ENCODE measurements at regions not wholly inside any gene's neighbourhood (a gene's known extent, or its start where the extent isn't known, plus 50 kb on each side); places are given as distances from the start of the nearest gene placed in this dataset.

DNA sequence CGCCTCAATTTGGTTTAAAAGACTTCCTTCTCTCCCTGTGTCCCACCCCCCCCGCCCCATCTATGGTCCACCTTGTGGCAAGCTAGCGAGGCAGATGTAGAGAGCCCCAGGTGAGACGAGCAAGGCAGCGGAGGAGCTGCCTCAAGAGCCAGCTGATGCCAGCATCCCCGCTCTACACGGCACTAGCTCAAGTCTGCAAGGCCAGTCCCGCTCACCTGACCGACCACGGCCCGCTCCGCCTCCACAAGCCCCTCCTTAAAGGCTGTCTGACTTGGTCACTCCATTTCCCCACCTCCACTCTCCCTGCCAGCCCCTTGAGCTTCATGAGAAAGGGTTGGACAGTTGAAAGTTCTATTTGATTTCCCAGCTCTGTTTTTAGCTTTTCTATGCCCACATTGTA lies 56.2 kb upstream of the IGF1R start:
- no peak for TF ChIP-seq CTCF (IDR thresholded peaks at IDR 0.05)
- H3K4me3 ChIP-seq, result no peak overlapping the region
- no peak for DNase-seq
- H3K4me1 ChIP-seq (ENCODE audit: low read depth), result no peaks in the 10 kb centered on the region
- intact Hi-C loops (cut with DNase I, micrococcal nuclease), result no loop called here
- H3K9me3 ChIP-seq, result no peaks in the 10 kb centered on the region
- no peak for ATAC-seq
- no peaks in the 10 kb centered on the region for H3K36me3 ChIP-seq (ENCODE audit: low read depth)

DNA sequence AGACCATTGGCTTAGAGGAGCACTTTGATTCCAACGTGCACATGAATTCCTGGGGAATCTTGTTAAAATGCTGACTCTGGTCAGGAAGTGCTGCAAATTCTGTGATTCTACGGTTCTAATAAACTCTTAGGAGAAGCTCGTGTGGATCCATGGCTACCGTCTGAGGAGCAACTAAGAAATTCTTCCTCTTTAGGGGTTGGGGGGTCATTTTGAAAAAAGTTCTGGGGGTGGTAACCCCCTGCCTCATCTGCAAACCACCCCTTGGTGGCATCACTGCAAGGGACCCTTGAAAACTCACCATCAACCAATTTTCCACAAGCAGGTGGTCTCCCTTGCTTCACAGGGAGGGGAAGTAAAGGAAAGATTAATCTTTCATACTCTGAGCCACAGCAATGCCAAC lies 52.2 kb upstream of the IGF1R start:
- ATAC-seq (no peak), DNase-seq (no peak)
- no peaks in the 10 kb centered on the region for H3K36me3 ChIP-seq (ENCODE audit: low read depth)
- no peaks in the 10 kb centered on the region for H3K4me1 ChIP-seq (ENCODE audit: low read depth)
- intact Hi-C loops (cut with DNase I, micrococcal nuclease), result no loop called here
- no peak overlapping the region for H3K4me3 ChIP-seq
- no peak for TF ChIP-seq CTCF (IDR thresholded peaks at IDR 0.05)
- no peaks in the 10 kb centered on the region for H3K9me3 ChIP-seq

DNA sequence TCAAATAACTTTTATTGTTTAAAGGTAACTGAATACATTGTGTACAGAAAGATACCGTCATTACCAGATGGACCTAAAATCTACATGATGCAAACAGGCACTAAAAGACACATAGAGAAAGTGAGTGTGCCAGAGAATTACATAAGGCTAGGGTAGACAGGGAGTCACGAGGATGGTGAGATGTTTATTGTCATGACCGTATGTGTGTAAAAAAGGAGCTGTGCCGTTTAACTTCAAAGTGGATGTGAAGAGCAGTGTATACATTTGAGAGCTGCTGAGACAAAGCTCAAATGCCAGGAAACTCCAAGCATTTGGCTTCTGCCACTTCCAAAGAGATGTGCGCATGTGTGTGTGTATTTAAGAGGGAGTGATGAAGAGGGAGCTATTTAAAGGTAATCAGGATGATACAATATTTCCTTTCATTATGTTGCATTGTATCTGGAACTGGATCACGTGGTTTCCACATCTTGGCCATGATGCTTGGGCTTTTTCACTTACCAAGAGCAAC lies 51.4 kb upstream of the IGF1R start:
- TF ChIP-seq CTCF (IDR thresholded peaks at IDR 0.05), result no peak
- no peak for DNase-seq
- no peak for ATAC-seq
- H3K4me3 ChIP-seq, result no peak overlapping the region
- H3K9me3 ChIP-seq, result no peaks in the 10 kb centered on the region
- no peaks in the 10 kb centered on the region for H3K36me3 ChIP-seq (ENCODE audit: low read depth)
- no peaks in the 10 kb centered on the region for H3K4me1 ChIP-seq (ENCODE audit: low read depth)
- intact Hi-C loops (cut with DNase I, micrococcal nuclease), result no loop called here

GRCh38 chr15:98597666-98598065 lies 50.7 kb upstream of the IGF1R start:
- no peaks in the 10 kb centered on the region for H3K36me3 ChIP-seq (ENCODE audit: low read depth)
- intact Hi-C loops (cut with DNase I, micrococcal nuclease), result no loop called here
- no peaks in the 10 kb centered on the region for H3K4me1 ChIP-seq (ENCODE audit: low read depth)
- ATAC-seq (no peak), DNase-seq (no peak)
- H3K9me3 ChIP-seq, result no peaks in the 10 kb centered on the region
- no peak overlapping the region for H3K4me3 ChIP-seq
- no peak for TF ChIP-seq CTCF (IDR thresholded peaks at IDR 0.05)
